Umbilical cord (tissue), 1 donor: ENCODE measurements at regions not wholly inside any gene's neighbourhood (a gene's known extent, or its start where the extent isn't known, plus 50 kb on each side); places are given as distances from the start of the nearest gene placed in this dataset.

Experiments used
- DNase-seq: peaks from one replicate; pipeline ENCODE4 v3.0.0-alpha.2; 2015; ENCODE audit warnings: low spot score

DNA sequence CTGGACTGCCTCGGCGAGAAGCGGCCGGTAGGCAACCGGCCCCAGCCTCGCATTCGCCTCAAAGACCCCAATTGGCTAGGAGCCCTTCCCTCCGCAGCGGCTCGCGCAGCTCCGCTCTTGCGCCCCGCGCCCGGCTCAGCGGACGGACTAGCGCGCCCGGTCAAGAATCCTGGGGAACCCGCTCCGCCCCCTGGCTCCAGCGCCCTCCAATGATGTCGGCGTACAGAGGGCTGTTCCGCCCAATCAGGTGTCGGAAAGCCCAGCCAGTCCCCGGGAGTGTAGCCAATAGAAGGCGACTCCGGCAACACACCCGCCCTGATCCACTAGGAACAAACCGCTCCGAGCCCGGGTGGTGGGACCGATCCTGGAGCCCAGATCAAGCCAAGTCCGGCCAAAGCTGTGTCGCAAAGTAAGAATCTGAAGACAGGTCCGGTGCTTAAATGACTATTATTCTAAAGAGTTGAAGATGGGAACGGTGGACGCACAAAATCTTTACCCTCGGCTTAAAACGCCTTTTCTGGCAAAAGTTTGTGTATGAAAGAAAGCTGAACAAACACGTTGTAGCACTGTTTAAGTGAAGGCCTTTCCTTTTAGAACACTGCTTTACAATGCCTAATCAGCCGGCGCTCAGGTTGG lies 132.2 kb downstream of the OGFRL1 start:
- peak; percentile 95 for DNase-seq

- DNase-seq: no peak
Observed at GRCh38 chr6:71421611-71422010, 133.0 kb downstream of the OGFRL1 start.

GRCh38 chr6:71430018-71430417 lies 141.4 kb downstream of the OGFRL1 start:
- no peak for DNase-seq

DNA sequence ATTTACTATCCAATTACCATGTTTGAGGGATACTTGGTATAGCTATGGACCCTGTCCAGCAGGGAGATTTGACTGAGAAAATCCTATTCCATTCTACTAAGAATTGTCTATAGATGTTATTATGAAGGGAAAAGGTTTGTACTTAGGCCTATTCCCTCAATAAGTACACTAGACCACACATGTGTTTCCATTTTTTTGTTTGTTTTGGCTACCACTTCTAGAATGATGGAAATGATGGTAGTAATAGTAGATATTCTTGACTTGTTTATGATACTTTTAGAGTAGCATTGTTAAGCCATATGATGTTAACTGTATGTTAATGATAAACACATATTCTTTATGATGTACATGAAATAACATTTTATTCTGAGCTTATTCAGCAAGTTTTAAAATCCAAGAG lies 144.8 kb downstream of the OGFRL1 start:
- DNase-seq: no peak

DNA sequence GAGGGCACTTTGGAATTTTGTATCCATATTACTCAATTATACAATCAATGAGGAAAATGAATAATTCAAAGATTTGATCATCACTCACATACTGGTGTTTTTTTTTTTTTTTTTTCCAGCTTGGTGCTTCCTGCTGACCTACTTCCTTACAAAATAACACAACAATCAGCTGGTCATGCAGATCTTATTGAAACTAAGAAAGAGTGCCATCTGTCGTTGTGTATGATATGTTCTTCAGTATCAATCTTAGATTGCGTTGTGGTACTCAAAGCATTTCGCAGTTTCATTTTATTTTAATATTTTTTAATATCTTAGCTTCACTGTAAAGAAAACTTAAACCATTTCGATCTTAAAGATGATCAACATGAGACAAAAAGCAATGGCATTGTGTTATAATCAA lies 155.6 kb downstream of the OGFRL1 start:
- DNase-seq: no peak

GRCh38 chr6:71446057-71446456 lies 157.4 kb downstream of the OGFRL1 start:
- DNase-seq: no peak

DNA sequence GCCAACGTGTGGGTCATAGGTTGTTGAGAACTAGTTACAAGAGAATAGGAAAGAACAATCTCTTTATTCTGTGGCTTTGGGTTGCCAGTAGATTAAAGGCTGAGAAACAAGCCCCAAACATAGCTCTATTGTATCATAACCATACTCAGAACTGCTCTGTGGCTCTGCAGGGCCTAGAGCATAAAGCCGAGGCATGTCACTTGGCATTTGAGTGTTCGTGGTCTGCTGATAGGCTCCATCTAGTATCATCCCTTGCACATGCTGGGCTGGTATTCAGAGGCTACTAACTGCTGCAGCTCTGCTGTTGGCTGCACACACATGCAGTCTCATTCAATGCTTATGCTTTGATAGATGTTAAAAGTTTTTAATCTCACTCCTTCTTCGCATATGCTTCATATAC lies 157.9 kb downstream of the OGFRL1 start:
- no peak for DNase-seq

DNA sequence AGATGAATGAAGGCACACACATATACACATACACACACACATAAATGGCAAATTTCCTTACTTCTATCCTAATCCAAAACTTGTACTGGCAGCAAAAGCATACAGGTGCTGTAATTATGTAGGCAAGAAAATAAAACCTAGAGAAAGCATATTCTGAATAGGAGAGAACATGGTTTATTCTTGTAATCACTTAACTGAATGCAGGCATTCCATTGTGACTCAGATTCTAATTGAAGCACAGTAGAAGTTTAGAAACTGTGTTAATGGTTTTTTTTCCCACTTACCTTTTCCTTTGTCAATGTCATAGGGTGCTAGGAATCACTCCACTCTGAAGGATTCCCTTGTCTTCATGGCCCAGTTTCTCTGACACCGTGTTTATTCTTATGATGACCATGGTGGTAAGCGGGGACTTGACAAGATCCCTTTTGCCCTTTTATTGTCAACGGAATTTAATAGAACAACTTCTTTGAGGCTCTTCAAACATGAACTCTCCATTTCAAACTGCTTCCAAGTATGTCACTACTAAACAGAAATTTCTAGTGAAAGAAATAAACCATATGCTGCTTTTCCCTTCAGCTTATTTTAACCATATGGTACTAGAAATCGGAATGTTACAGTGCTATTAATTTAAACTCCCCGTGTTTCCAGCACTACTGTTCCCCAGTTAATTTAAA lies 164.2 kb downstream of the OGFRL1 start:
- no peak for DNase-seq

DNA sequence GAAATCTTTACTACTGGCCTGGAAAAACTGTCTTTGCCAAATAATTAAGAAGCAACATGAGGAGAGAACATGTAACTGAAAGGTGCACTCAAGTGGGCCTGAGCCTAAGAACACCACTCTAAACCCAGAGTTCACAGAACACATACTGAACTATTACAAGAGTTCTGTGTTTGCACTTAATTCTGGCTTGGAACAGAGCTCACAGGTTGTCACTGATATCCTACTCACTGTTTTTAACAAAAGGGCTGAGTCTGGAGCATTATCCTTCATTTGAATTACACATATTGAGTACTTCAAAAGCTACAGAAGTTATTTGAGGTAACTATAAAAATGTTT lies 164.7 kb downstream of the OGFRL1 start:
- no peak for DNase-seq

- no peak for DNase-seq
Observed at GRCh38 chr6:71454056-71454455, 165.4 kb downstream of the OGFRL1 start.

GRCh38 chr6:71457929-71458328 lies 169.3 kb downstream of the OGFRL1 start:
- DNase-seq: no peak

- no peak for DNase-seq
Observed at GRCh38 chr6:71459162-71459561, 170.6 kb downstream of the OGFRL1 start.

DNA sequence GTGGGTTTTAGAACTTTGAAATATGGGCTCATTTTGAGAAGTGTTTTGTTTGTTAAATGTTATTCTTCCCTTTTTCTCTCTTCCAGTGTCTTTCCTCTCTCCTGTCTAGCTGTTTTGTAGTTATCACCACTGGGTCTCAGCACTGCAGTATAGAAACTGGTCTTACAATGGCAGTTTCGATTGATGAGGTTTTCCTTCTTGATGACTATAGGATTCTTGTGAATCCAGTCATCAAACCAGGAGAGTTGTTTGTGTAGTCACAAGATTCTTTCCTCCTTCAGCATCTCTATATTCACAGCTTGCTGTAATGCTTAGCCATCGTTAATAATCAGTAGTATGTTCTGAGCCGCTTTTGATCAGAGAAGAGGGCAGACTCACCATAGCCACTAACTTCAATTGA lies 172.3 kb downstream of the OGFRL1 start:
- DNase-seq: no peak

DNA sequence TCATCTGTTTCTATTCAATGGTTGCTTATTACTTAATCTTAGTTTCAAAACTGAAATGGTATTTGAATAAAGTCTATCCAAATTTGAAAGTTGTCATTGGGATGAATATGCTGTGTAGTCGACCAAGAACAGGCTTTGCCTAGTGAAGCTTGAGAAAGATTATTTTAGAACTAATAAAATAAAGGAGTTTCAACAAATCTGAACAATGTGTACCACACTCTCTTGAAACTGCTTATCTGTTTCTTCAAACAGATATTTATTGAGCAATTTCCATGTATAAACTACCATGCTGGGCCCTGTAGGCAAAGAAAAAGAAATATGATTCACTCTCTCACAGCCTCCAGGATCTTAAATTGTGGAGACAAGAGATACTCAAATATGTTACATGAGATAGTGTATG lies 174.4 kb downstream of the OGFRL1 start:
- DNase-seq: no peak

DNA sequence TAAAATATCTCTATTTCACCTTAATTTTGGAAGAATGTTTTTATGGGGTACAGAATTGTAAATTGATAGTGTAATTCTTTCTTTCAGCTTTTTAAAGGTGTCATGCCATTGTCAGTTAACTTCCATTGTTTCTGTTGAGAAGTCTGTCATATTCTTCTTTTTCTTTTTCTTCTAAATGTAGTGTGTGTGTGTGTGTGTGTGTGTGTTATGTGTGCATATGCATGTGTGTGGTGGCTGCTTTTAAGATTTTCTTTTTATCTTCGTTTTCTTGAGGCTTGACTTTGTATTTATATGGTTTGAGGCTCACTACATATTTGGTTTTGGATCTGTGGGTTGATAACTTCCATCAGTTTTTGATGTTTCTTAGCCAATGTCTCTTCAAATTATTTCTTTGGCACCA lies 176.5 kb downstream of the OGFRL1 start:
- no peak for DNase-seq

GRCh38 chr6:71466362-71466761 lies 177.8 kb downstream of the OGFRL1 start:
- DNase-seq: no peak

DNA sequence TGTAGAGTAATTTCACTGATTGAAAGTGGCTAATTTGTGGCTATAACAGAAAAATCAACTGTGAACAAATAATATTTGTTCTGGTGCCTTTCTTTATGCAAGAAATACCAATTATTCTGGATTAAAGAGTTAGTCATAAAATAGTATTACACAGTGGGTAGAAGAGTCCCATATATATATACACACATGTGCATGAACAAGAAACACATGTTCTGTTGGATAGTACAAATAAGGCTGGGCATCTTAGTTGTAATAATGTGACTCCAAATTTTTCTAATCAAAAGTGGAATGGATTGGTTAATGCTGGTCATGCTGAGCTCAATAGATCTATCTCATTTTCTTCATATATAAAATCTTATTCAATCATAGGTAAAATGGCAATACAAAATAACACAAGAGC lies 179.4 kb downstream of the OGFRL1 start:
- DNase-seq: no peak

- DNase-seq: peak; percentile 39
Observed at GRCh38 chr6:71468841-71469700, 180.5 kb downstream of the OGFRL1 start.

DNA sequence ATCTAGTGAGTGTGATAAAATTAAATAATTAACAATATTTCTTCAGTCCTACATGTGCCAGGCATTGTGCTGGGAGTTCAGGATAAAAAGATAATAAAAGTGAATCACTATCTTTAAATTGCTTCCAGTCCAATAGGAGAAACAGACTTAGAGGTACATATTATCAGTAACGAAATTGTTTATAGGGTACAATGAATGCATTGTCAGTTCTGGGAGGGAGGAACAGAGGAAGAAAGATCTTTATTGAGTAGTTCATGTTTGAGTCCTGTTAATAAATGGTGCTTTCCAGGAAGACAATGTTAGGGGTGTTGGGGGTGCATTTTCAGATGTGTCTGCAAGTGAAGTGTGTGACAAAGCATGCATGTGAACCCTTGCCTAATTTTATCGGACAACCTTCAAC lies 183.1 kb downstream of the OGFRL1 start:
- DNase-seq: no peak

- DNase-seq: no peak
Observed at GRCh38 chr6:71473926-71474325, 185.3 kb downstream of the OGFRL1 start.

GRCh38 chr6:71474942-71475341 lies 186.3 kb downstream of the OGFRL1 start:
- DNase-seq: no peak

DNA sequence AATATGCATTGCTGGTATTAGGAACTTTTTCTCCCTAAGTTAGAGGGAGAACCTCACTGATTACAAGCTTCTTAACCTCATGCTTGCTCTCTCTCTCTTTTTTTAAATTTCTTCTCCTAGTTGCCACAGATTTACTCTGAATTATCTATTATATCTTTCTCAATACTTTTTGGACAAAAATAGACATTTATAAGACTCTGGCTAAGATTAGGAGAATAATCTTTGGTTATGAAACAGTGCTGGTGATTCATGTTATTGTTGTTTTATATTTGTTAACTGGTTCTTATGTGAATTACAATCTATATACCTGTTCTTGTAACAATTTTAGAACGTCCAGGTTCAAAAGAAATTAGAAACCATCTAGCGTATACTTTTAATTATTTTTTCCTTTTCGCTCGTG lies 187.8 kb downstream of the OGFRL1 start:
- no peak for DNase-seq

GRCh38 chr6:71476872-71477271 lies 188.3 kb downstream of the OGFRL1 start:
- DNase-seq: no peak
